Activated CD8-positive, alpha-beta memory T cell treated with anti-CD3 and anti-CD28 coated beads for 36 hours (primary cell): ENCODE measurements at regions not wholly inside any gene's neighbourhood (a gene's known extent, or its start where the extent isn't known, plus 50 kb on each side); places are given as distances from the start of the nearest gene placed in this dataset.

Experiments
- CTCF ChIA-PET: fragments of 350-600 bp; sonication (Branson Sonifier 250); formaldehyde crosslinking; loops from one replicate; lab custom pipeline; 2021; ENCODE audit warnings: antibody characterized with exemption; lab: Charles Lee
- POLR2A ChIA-PET: fragments of 350-600 bp; sonication (Branson Sonifier 250); formaldehyde crosslinking; loops from one replicate; lab custom pipeline; 2021; ENCODE audit warnings: antibody characterized with exemption; lab: Charles Lee

DNA sequence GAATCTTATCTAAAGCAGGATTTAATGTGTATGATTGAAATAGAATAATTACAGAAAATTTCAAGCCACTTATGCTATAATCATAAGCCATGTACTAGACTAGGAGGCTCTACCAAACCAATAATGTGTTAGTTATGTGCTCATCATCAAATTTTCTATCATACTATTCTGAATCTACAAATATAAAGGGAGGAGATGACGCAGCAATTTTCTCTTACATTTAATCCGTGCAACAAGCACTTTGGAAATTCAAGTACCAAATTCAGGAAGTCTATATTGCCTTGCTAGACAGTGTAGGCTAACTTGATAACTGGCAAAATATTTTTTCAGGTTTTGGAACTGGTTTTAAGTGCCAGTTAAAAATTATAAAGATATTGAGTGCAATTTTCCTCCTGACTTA is 283.5 kb downstream of the C4orf33 start:
- ChIA-PET CTCF (no interaction called here), POLR2A (no interaction called here)

DNA sequence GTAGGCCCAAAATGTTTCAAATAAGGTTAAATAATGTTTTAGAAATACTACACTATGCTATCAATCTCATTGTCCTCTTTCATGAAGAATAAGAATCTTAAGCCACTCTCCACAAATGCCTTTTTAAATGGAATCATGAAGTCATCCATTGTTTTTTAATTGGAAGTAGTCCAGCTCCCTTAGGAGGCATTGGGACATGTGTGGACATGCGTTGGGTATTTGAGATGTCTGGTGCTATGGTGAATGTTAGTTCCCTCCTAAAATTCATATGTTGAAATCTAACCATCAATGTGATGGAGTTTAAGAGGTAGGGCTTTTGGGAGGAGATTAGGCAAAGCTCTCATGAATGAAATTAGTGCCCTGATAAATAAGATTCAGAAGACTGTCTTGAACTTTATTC is 289.0 kb downstream of the C4orf33 start:
- CTCF ChIA-PET = no interaction called here
- POLR2A ChIA-PET = no interaction called here

DNA sequence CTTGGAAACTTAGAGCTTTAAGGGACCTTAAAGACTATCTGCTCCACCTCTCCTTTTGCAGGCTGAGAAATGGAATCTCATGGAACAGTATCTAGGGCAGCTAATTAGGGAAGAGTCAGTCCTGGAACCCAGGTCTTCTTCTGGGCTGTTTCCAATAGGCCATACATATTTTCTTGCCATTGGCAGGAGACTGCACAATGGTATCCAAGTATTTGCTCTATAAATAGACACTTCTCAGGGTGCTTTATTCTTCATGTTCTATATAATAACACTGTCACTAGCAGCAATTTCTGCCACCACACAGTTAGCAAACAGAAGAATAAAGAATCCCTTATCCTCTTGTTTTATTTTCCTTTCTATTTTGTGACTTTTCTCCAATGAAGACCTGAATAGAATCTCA is 291.7 kb downstream of the C4orf33 start:
- ChIA-PET CTCF (no interaction called here), POLR2A (no interaction called here)

DNA sequence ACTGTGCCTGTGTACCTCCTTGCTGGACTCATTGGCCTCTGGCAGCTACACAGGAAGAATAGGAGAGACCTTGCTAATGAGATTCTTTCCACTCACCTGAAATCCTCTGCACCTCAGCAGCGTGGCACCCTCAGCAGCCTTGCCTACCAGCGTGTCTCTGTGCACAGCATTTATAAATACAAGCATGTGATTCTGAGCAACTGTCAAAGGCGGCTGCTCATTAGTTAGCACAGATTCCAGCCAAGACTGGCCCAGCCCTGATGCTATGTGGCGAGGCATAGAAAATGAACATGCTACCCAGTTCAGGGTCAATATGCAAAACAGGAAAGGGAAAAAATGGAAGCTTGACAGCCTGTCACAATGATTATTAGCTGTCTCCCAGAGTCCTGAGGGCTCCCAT is 298.0 kb downstream of the C4orf33 start:
- POLR2A ChIA-PET = no interaction called here
- CTCF ChIA-PET = interaction anchor here (0.5 kb wide), 1 partner anchor 42 kb away, joined by 5 read pairs; no protein-coding TSS in a partner anchor

DNA sequence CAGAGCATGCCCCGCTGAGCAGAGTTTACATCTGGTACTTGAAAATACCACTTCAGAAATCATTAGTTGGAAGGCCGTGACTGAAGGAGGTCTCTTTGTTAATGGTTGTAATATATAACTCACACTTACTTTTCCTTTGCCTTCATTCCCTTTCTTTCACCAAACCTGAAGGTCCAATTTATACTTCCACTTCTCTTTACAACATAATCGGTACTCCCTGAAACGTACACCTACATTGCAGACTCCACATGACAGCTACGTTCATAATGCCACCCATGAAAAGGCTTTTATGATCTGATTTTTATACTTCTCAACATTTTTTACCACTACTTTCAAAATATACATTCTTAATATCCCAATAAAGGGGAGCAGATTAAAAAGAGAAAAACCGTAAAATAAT is 298.7 kb downstream of the C4orf33 start:
- POLR2A ChIA-PET = no interaction called here
- CTCF ChIA-PET = no interaction called here

DNA sequence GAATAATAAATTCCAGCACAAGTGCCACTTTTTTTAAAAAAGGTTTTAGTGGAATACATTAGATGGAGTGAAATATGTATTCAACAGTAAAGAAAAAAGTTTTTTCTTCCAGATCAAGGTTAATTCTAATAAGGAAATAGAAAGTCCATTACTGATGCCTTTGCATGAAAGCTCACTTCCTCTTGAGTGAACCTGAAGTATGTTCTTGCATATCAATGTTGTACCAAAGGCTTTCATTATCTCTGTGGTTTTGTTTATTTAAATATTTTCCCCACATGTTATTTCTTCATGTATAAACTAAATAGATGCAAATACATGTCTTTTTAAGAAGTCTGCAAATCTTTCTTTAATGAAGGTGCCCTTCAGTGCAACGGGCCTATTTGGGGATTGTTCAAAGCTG is 307.9 kb downstream of the C4orf33 start:
- ChIA-PET POLR2A (no interaction called here), CTCF (no interaction called here)

DNA sequence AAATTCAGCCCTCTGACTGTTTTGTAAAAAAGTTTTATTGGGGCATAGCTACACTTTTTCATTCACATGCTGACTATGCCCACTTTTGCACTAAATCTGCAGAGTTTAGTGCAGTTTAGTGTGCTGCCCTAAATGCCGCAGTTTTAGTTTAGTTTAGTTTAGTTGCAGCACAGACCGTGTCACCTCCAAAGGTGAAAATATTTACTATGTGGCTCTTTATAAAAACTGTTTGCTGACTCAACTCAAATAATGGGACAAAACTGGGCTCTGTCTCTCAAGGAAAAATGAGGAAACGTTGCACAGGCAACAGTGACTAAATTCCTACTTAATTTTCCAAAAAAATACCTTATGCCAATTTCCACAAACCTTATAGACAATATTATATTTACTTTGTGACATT is 314.2 kb downstream of the C4orf33 start:
- CTCF ChIA-PET = no interaction called here
- POLR2A ChIA-PET = no interaction called here

DNA sequence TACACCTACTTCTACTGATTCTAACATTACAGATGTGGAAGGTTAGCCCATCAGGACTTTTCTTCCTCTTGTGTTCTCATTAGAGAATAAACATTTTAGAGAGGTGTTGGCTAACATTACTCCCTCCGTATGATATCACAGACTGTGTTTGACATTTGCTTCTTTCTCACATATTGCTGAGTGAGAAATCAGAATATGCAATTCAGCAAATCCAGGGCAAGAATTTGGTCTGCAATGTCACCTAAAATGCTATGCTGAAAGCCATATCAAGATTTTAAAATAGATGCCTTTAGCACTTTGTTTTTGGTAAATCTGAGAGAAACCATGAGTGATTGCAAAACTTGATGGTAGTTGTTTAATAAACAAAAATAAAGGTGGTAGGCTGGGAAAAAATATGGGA is 319.1 kb downstream of the C4orf33 start:
- CTCF ChIA-PET = no interaction called here
- POLR2A ChIA-PET = no interaction called here

DNA sequence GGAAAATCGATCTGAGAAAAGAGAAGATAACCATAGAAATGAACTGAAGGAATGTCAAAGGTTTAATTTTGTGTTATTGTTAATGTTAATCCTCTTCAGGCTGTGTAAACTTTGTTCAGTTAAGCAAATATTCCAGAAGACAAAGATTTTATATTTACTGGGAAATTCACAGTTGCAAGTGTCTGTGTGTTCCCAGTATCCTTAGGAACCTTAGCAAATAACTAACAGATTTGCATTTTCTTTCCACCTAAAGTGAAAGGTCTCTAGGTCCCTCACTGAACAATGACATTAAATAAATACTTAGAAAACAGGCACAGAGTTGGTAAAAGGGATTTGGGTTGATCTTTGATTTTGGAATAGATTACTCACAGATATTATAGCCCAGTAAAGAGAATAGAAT is 324.7 kb downstream of the C4orf33 start:
- CTCF ChIA-PET = no interaction called here
- POLR2A ChIA-PET = no interaction called here

DNA sequence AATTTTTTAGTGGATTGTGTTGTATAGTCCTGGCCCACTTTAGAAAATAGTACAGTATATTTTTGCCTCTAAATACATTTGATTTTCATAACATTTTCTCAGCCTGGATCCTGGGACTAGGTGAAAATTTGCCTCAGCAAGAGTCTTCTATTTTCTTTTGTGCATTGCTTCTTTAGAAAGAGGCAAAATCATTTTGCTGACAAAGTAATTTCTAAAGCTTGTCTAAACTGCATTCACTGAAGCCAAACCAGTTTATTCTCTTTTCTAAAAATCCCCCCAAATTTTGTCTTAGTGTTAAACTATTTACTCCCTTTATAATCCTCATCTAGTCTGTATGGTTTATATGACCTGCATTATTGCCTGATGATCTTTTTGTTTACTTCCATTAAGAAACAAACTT is 326.3 kb downstream of the C4orf33 start:
- ChIA-PET CTCF (no interaction called here), POLR2A (no interaction called here)

DNA sequence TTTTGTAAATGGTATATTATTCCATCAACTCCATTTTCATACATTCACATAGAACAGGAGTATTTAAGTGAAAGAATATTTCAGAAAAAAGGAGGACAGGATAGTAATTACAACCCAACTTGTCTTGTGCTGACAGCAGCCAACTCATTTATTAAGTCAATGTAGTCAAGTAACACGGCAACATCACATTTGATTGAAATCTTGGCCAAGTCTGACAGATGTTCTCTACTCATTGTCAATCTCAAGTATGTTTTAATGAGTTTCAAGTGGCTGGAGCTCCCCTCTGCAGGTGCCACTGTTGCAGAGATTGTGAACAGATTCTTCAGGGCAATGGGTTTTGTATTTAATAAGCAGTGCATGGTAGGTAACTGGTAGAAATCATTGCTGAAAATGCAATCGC is 332.5 kb downstream of the C4orf33 start:
- ChIA-PET POLR2A (no interaction called here), CTCF (no interaction called here)

DNA sequence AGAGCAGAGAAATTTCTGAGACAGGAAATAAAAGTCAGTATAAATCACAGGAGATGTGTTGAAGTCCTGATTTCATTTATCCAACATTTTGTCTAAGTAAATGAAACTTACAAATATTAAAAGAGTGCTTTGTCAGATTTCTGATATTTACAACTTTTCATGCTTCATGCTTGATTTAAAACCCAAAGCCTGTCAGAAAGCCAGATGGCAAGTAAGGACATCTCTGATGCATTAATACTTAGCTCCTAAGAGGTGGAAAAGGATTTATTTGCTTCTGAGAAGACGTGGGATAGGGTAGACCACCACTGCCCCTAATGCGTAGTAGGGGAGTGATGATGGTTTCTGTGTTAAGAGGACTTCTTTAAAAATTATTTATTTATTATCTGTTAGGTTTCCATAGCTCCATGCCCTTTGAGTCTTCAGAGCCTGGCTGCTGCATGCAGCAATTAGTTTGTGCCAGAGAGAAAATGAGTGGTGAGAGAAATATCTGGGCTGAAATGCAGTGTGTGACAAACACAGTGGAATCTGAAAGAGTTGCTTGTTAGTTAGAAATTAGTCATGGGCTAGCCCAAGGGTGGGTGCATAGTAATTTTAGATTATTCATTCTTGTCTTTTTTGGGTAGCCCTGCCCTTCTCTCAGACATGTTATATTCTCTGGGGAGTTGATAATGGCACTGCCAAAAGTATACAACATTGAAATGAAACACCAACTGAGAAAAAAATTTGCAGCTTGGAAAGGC is 333.8 kb downstream of the C4orf33 start:
- ChIA-PET POLR2A (no interaction called here), CTCF (no interaction called here)

DNA sequence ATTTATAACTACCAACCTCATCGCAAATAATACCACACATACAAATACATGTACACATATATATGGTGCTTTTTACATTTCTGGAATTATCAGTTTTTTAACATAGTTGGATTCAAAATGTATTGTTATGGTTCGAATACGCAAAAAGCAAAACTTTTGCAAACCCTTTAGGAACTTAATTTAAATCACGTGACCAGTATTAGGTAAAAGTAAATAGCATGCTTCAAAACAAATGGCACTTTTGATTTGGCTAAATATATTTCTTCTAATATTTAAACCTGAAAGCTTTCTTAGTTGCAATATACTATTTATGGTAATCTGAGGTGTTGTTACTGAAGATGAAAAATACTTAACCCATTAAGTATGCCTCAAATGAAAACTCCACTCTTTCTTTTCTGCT is 341.4 kb downstream of the C4orf33 start:
- ChIA-PET CTCF (no interaction called here), POLR2A (no interaction called here)

DNA sequence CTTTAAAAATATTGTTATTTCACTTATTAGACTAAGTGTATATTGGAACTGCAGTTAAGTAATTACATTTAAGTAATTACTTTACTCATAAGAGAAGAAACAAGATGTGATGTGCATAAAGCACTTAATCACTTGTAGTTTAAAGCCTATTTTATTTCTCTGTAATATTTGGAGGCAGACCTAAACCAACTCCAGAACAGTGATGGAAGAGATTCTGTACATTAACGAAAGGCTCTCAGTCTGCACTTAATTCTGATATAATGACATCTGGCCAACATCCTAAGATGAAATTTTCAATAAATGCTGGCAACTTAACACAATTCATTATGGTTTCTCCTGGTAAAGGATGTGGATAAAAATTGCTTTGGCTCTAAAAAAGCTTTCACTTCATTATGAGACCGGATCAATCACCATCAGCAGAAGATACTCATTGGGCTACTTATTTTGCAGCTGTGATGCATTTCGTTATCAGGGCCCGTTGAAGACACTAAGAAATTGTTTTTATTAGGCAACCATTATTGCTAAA is 342.6 kb downstream of the C4orf33 start:
- ChIA-PET CTCF (no interaction called here), POLR2A (no interaction called here)

DNA sequence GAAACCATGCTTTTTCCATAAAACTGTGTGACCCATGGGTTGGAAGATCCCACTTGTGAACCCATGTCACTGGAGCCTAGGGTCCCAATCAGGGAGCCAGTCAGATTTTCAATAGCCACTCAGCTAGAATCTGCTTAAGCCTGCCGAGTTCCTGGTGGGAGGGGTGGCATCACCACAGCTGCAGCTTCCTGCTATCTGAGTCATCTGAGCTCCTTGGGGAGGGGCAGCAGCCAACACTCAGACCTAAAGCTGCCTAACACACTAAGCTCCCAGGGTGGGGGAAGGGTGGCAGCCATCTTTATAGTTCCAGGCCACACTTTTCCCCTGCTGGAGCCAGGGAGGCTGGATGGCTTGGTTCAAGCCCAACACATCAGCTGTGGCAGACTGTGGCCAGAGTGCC is 350.1 kb downstream of the C4orf33 start:
- CTCF ChIA-PET = no interaction called here

DNA sequence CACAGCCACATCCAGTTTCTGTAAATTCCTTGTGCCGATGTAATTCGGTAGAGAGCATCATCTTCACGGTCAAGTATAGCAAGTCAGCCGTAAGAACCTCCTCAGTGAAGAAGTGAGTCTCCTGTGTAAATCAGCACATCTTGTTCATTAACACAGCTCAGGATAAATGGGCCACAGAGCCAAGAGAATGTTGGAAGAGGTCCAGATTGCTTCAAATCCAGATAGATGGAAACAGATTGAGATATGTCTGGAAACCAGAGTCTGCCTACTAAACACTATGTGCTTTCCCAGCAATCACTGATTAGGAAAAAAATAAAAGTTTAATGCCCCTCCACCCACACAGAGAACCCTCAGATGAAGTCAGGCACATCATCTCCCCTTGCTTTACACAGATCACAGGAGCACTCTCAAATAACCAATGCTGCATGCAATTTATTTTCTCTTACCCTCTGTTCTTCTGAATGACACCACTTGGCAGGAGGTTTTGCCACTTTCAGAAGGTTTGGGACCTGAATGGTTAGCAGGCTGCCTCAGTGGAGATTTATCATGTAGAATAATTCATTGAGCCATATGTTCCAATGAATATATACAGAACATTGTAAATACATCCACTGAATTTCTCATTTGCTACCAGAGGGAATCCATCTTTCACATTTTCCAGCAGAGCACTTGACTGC is 357.7 kb downstream of the C4orf33 start:
- CTCF ChIA-PET = no interaction called here
- POLR2A ChIA-PET = no interaction called here

More for the DNA sequence above, 350.1 kb downstream of the C4orf33 start:
- POLR2A ChIA-PET = no interaction called here

DNA sequence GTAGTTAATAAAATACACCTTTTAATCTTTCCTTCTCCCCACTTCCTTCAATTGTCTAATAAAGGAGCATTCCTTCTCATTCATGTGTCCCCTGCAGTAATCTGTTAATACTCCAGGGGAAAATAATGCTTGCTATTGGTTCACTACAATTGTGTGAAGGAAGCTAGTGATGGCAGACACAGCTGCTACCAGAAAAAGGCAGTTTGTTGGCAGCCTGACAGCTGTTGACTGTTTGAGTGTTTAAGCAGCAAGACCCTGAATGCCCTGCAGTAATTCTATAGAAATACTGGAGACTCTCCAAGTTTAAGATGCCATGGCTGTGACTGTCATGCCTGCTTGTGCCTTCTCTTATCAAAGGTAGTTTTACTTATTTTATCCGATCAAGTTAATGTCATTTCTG is 359.5 kb downstream of the C4orf33 start:
- POLR2A ChIA-PET = no interaction called here
- CTCF ChIA-PET = no interaction called here

DNA sequence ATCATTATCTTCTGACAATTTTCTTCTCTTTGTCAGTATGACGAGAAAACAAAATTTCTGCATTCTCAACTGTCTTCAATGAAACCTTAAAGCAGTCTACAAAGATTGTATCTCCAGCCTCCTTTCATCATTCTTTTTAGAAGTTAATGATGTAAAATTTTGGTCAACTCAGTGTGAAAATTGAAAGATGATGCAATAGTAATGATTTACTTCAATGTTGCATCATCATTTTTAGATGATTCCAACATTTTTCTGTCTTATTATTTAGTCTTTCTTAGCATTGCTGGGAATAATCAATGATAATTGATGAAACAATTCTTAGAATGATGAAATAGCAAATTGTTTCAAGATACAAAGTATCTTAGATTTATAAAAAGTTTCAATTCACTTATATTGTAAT is 372.7 kb downstream of the C4orf33 start:
- ChIA-PET CTCF (no interaction called here), POLR2A (no interaction called here)

DNA sequence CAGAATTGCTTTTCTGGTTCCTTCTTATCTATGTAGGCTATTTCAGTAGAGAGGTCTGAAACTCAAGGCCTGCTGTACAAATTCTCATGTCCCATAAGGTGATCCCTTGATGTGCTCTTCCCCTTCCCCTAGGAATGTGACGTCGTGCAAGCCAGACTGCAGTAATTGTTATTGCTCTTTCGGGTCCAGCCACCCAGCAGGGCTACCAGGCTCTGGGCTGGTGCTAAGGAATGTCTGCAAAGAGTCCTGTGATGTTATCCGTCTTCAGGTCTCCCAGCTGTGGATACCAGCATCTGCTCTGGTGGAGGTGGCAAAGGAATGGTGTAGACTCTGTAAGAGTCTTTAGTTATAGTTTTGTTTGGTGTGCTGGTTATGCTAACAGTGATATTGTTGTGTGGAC is 378.7 kb downstream of the C4orf33 start:
- CTCF ChIA-PET = no interaction called here

DNA sequence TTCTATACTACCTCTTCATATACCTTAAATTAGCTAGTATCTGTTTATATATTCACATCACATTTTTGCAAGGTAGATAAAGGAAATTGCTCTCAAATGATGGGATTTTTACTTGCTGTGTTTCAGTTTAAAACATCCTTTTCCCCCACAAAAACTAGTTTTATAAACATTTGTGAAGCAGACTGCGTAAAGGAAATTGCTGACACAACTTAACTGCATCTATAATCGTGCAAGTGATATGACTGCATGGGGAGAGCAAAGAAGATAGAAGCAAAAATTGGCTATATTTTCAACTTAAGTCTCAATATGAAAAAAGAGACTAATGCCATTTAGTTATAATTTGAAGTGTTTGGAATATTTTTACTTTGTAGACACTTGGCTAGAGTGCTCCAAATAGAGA is 385.2 kb downstream of the C4orf33 start:
- POLR2A ChIA-PET = no interaction called here
- CTCF ChIA-PET = no interaction called here

More for the DNA sequence above, 378.7 kb downstream of the C4orf33 start:
- POLR2A ChIA-PET = no interaction called here

DNA sequence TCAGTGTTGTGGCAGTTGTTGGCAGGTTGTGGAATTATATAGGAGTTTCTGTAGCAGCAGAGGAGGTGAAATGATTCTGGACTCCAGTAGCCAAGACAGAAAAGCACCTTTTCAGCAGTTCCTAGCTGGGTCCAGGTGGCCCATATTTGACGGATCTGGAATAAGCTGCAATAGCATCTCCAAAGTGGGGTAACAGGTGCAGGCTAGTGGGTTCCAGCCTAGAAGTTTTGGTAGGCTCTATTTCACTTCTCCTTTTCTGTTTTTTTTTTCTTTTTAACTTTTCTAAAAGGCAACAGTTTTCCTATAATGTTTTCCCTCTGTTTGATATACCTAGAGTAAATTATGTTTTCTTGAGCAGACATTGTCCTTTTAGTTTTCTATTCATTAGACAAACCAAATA is 392.5 kb downstream of the C4orf33 start:
- ChIA-PET POLR2A (no interaction called here), CTCF (no interaction called here)
